NCI-H2107 treated with DMSO at 0.1 percent for 48 hours (cell line): ENCODE measurements at regions not wholly inside any gene's neighbourhood (a gene's known extent, or its start where the extent isn't known, plus 50 kb on each side); places are given as distances from the start of the nearest gene placed in this dataset.

Experiments
- DNase-seq: peaks from one replicate; lab custom pipeline; 2025; ENCODE audit not compliant: unreplicated experiment; lab: John Stamatoyannopoulos, UW

GRCh38 chr4:156596706-156597329 is 374.8 kb downstream of the PDGFC start:
- no peak for DNase-seq

DNA sequence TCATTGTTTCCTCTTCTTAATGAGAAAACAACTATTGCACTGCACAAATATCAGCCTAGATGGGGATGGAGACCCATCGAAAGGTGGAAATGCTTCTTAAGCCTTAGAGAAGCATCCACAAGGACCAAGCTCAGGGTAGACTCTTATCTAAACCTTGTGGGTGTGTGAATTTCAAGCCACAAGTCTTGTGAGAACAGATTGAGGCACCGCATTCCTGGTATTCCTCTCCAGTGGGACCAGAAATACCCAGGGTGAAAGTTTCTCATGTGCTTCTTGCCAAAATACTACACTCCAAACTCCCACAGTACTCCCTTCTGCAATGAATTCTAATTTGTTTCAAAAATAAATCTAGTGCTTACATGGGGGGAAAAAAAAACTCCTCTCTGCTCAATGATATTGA is 375.6 kb downstream of the PDGFC start:
- DNase-seq: no peak

- no peak for DNase-seq
Measured at GRCh38 chr4:156595041-156595440, 376.6 kb downstream of the PDGFC start.

GRCh38 chr4:156594624-156595023 is 377.0 kb downstream of the PDGFC start:
- DNase-seq: no peak

GRCh38 chr4:156593464-156593863 is 378.1 kb downstream of the PDGFC start:
- DNase-seq: no peak

- no peak for DNase-seq
Measured at GRCh38 chr4:156591679-156592078, 379.9 kb downstream of the PDGFC start.

GRCh38 chr4:156584100-156584499 is 387.5 kb downstream of the PDGFC start:
- DNase-seq: no peak

DNA sequence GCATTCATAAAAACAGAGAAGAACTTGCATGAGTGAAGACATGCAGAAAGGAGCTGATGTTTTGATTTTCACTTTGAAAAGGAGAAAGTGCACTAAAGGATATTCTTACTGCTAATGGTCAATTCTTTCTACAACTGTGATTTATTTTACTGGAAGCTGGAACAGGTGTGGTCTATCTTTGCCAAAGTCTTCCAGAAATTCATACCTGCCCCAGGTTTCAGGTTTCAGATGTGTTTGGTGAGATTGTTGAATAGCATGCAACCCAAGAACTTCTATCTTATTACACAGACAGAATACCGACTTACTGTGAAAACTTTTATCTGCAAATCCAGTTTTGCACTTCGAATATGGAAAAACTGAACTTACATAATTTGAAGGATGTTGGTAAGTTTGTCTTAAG is 388.3 kb downstream of the PDGFC start:
- no peak for DNase-seq

- no peak for DNase-seq
Measured at GRCh38 chr4:156581282-156582063, 390.1 kb downstream of the PDGFC start.

GRCh38 chr4:156578713-156579112 is 392.9 kb downstream of the PDGFC start:
- no peak for DNase-seq

DNA sequence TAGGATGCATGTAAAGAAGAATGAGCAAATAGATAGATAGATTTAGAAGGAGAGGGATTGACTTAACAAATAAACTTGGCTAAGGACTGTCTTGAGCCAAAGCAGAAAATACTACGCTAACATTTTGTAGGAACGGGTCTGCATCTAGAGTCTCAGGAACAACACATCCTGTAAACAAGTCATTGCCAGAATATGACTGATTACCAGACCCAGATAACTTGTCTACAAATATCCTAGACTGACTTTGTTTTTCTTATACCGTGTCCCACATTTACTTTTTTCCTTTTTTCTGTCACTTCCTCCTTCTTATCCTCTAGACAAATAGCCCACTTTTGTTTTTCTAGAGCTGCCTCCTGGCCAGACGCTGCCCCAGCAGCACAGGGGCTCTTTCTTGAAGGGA is 393.6 kb downstream of the PDGFC start:
- DNase-seq: no peak

DNA sequence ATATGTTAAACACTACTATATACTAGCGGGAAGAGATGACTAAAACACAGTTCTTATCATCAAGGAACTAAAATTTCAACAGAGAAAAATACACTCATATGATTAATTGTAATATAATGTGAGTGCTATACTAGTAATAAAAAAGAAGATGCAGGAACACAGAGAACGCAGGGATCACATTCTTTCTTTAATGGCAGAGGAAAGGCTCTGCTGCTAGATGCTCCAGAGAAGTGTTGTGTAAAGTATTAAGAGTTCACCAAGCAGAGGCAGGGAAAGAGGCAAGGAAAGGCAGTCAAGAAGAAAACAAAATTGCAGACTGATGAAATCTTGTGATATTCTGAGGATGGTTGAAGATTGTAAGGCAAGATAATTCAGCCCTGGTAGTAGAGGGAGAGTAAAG is 394.7 kb downstream of the PDGFC start:
- DNase-seq: no peak

- DNase-seq: no peak
Measured at GRCh38 chr4:156575430-156576073, 396.0 kb downstream of the PDGFC start.

DNA sequence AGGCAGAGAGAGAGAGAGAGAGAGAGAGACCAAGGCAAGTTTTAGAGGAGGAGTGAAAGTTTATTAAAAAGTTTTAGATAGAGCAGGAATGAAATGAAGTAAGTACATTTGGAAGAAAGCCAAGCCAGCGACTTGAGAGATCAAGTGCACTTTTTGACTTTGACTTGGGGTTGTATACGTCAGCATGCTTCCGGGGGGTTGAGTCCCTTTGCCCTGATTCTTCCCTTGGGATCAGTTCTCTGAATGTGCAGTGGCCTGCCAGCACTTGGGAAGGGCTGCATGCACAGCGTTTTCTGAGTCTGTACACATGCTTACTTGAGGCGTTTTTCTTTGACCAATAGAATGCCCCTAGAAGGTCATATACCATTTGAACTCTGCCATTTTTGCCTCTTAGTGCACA is 400.5 kb downstream of the PDGFC start:
- DNase-seq: no peak

DNA sequence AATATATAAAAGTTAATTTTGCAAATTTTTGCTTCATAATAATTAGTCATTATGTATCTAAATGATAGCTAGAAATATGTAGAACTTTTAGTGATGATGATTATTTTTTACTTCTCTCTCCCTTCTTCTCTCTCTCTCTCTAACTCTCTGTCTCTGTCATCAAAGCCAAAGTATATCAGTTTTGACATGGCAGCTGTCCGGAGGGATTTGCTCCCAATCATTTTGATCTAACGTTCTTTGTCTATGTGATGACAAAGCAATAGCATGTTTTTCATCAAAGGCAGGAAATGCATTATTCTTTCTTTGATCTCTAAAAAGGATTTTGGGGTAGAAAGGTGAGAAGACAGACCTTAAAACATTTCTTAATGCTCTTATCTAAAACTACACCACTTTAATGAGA is 402.1 kb downstream of the PDGFC start:
- no peak for DNase-seq

- no peak for DNase-seq
Measured at GRCh38 chr4:156568484-156568883, 403.1 kb downstream of the PDGFC start.

- no peak for DNase-seq
Measured at GRCh38 chr4:156568041-156568440, 403.6 kb downstream of the PDGFC start.

DNA sequence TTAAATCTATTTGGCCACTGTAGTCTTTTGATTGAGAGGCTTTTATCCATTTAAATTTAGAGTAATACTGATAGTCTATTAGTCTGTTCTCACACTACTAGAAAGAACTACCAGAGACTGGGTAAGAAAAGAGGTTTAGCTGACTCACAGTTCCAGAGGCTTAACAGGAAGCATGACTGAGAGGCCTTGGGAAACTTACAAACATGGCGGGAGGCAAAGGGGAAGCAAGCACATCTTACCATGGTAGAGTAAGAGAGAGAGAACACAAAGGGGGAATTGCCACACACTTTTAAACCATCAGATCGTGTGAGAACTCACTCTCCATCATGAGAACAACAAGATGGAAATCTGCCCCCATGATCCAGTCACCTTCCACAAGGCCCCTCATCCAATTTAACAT is 410.9 kb downstream of the PDGFC start:
- no peak for DNase-seq

DNA sequence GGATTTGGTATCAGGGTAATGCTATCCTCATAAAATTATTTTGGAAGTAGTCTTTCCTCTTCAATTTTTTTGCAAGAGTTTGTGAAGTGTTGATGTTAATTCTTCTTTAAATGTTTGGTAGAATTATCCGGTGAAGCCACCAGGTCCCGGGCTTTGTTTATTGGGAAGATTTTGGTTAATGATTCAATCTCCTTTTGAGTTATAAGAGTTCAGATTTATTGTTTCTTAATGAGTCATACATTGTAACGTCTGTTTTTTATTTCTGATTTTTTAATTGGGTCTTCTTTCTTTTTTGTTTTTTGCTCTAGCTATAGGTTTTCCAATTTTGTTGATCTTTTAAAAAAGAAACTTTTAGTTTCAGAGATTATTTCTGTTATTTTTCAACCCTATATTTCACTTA is 412.3 kb downstream of the PDGFC start:
- DNase-seq: no peak

- no peak for DNase-seq
Measured at GRCh38 chr4:156558373-156559025, 413.1 kb downstream of the PDGFC start.

- no peak for DNase-seq
Measured at GRCh38 chr4:156557920-156558319, 413.7 kb downstream of the PDGFC start.

DNA sequence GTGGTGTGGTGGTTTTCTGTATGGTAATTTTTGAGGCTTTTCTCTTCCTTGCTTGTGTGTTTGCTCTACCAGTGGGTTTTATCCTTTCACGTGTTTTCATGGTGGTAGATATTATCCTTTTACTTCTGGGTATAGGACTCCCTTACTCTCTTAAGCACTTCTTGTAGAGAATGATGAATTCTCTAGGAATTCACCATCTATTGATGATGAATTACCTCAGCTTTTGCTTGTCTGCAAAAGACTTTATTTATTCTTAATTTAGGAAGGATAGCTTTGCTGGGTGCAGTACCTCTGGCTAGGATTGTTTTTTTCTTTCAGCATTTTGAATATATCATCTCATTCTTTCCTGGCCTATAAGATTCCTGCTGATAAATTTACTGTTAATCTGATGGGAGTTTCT is 415.3 kb downstream of the PDGFC start:
- DNase-seq: no peak
